Lower lobe of right lung (tissue), 2 donors: ENCODE measurements at regions not wholly inside any gene's neighbourhood (a gene's known extent, or its start where the extent isn't known, plus 50 kb on each side); places are given as distances from the start of the nearest gene placed in this dataset.

Experiments used
- ATAC-seq, 2 donors: fragments of 200-7000 bp; cut with Tn5 transposase; one replicate each; pipeline ENCODE4 v1.9.1; 2020 to 2022; ENCODE audit warnings: mild to moderate bottlenecking in 2 of 2, moderate library complexity in 2 of 2
- DNase-seq: peaks from one replicate; pipeline ENCODE4 v3.0.0-alpha.2; 2020
- H3K27ac ChIP-seq: fragments of 200-600 bp; one replicate; pipeline ENCODE4 v1.8.0; 2022
- H3K27me3 ChIP-seq: fragments of 200-600 bp; one replicate; pipeline ENCODE4 v1.8.0; 2022; ENCODE audit warnings: low read depth
- H3K36me3 ChIP-seq: fragments of 200-600 bp; one replicate; pipeline ENCODE4 v1.8.0; 2022; ENCODE audit warnings: mild to moderate bottlenecking
- H3K4me1 ChIP-seq: fragments of 200-600 bp; one replicate; pipeline ENCODE4 v1.8.0; 2022
- H3K4me3 ChIP-seq: fragments of 200-600 bp; one replicate; pipeline ENCODE4 v1.8.0; 2022; ENCODE audit warnings: mild to moderate bottlenecking
- H3K9me3 ChIP-seq: fragments of 200-600 bp; one replicate; pipeline ENCODE4 v1.8.0; 2022
- intact Hi-C: fragments of 100-400 bp; cut with DNase I; formaldehyde crosslinking; loops from one replicate; pipeline ENCODE4 v1.11.0; 2022
- TF ChIP-seq, protein P1 (sequence below): fragments of 200-600 bp; IDR thresholded peaks from one replicate; pipeline ENCODE4 v1.8.0; 2022; ENCODE audit warnings: antibody characterized with exemption, mild to moderate bottlenecking
- donor health status: DM: no; HTN: yes; CAD: no; lungs with severe emphysema.

DNA sequence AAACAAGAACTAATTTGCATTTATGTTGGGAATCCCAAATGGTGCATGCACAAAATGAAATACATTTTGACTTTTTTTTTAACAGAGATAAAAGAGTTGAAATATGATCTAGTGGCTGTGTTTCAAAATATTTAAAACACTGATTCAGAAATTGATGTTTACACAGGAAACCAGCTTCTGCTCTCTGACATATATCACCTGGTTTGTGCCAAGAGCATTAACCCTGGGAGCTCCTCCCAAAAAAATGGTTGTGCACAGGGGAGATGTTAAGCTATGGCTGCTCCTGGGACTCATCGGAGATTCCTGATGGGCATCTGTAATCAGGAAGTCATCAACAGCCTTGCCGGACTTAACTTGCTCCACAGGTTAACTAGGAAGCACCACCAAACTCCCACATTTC lies 65.2 kb upstream of the MAL start:
- Histone ChIP-seq H3K9me3 (no peaks in the 10 kb centered on the region), H3K4me1 (no peaks in the 10 kb centered on the region), H3K36me3 (no peaks in the 10 kb centered on the region), H3K27me3 (no peaks in the 10 kb centered on the region), H3K4me3 (no peak overlapping the region), H3K27ac (no peak overlapping the region)
- DNase-seq (no peak), ATAC-seq (no peak)
- intact Hi-C loops = no loop called here
- TF ChIP-seq, protein P1, sequence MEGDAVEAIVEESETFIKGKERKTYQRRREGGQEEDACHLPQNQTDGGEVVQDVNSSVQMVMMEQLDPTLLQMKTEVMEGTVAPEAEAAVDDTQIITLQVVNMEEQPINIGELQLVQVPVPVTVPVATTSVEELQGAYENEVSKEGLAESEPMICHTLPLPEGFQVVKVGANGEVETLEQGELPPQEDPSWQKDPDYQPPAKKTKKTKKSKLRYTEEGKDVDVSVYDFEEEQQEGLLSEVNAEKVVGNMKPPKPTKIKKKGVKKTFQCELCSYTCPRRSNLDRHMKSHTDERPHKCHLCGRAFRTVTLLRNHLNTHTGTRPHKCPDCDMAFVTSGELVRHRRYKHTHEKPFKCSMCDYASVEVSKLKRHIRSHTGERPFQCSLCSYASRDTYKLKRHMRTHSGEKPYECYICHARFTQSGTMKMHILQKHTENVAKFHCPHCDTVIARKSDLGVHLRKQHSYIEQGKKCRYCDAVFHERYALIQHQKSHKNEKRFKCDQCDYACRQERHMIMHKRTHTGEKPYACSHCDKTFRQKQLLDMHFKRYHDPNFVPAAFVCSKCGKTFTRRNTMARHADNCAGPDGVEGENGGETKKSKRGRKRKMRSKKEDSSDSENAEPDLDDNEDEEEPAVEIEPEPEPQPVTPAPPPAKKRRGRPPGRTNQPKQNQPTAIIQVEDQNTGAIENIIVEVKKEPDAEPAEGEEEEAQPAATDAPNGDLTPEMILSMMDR = no peak

DNA sequence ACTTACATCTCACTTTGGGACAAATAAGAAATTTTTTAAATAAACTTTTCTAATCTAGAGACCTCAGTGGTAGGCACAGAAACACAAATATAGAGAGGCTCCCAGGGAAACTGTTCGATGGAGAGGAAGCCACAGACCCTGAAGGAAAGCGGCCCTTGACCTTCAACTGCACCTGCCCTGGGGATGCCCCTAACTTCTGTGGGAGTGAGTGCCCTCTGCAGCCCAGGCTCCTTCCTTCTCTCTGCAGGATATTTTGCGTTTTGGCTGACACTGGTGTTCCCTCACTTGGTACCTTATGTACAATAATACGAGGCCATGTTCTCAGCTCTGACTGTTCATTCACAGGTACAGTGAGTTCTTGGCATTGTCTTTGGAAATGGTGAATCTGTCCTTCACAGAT lies 64.8 kb upstream of the MAL start:
- intact Hi-C loops = no loop called here
- no peaks in the 10 kb centered on the region for H3K36me3 ChIP-seq
- no peaks in the 10 kb centered on the region for H3K27me3 ChIP-seq
- H3K27ac ChIP-seq = no peak overlapping the region
- DNase-seq (no peak), ATAC-seq (no peak)
- no peaks in the 10 kb centered on the region for H3K9me3 ChIP-seq
- H3K4me1 ChIP-seq = no peaks in the 10 kb centered on the region
- H3K4me3 ChIP-seq = no peak overlapping the region
- TF ChIP-seq, protein P1 = no peak

DNA sequence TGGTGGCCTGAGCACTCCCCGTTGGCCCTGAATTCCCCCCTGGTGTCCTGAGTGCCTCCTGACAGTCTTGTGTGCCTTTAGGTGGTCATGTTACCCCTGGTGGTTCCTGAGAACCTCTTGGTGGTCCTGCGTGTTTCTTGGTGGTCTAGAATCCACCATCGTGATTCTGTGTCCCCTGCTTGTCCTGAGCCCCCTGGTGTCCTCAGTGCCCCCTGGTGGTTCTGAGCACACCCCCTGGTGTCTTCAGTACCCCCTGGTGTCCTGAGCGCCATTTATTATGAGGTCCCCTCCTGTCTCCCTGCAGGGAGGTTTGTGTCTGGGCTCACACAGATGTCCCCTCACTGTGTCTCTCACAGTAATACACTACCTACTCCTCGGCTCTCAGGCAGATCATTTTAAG lies 61.3 kb upstream of the MAL start:
- Histone ChIP-seq H3K4me3 (no peak overlapping the region), H3K36me3 (no peaks in the 10 kb centered on the region), H3K4me1 (no peaks in the 10 kb centered on the region), H3K27ac (no peak overlapping the region), H3K9me3 (no peaks in the 10 kb centered on the region), H3K27me3 (peaks cover 6% of the 10 kb centered on the region)
- DNase-seq (no peak), ATAC-seq (no peak)
- intact Hi-C loops = no loop called here
- TF ChIP-seq, protein P1 = no peak

DNA sequence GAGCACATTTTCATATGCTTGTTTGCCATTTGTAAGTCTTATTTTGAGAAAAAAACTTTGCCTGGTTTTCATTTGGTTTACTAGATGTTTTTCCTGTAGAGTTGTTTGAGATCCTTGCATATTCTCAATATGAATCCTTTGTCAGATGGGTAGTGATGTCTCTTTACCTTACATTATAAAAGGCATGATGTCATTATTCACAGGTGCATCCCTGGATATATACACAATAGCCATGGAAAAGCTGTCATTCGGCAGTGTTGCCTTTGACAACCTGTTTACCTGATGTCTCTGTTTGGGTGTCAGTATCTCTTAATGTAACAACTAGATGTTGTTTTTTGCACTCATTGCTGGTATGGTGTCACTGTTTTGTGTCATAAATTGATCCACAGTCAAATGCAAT lies 58.8 kb upstream of the MAL start:
- H3K27me3 ChIP-seq = peaks cover 16% of the 10 kb centered on the region
- DNase-seq (no peak), ATAC-seq (no peak)
- no peak overlapping the region for H3K4me3 ChIP-seq
- intact Hi-C loops = no loop called here
- H3K9me3 ChIP-seq = no peaks in the 10 kb centered on the region
- TF ChIP-seq, protein P1 = no peak
- no peaks in the 10 kb centered on the region for H3K36me3 ChIP-seq
- H3K27ac ChIP-seq = no peak overlapping the region
- H3K4me1 ChIP-seq = no peaks in the 10 kb centered on the region

DNA sequence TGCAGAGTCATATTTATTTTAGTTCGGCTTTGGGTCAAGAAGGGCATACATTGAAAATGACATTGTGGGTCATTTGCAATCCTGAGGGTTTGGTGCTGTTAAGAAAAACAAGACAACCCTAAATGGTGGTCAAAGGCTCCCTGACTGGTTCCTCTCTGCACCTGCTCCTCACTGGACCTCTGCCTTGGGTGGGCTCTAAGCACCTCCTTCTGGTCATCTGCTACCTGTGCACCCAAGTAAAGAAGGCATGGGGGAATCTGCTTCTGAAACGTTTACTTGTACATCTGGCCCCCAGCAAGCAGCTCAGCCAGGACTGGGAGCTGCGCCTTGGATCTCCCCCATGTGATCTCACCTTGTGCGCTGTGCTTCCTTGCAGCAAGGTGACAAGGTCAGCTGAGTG lies 55.2 kb upstream of the MAL start:
- H3K27me3 ChIP-seq = peaks cover 16% of the 10 kb centered on the region
- H3K36me3 ChIP-seq = no peaks in the 10 kb centered on the region
- no peak overlapping the region for H3K4me3 ChIP-seq
- H3K9me3 ChIP-seq = no peaks in the 10 kb centered on the region
- no peak for DNase-seq
- TF ChIP-seq, protein P1 = no peak
- no peak for ATAC-seq
- intact Hi-C loops = no loop called here
- H3K4me1 ChIP-seq = no peaks in the 10 kb centered on the region
- no peak overlapping the region for H3K27ac ChIP-seq
